IPS-18a (cell line): ENCODE measurements at regions not wholly inside any gene's neighbourhood (a gene's known extent, or its start where the extent isn't known, plus 50 kb on each side); places are given as distances from the start of the nearest gene placed in this dataset.

ENCODE experiments used
- H3K27ac ChIP-seq: one replicate; pipeline ENCODE4 v1.5.1; 2013; ENCODE audit warnings: low read length
- H3K27me3 ChIP-seq: one replicate; pipeline ENCODE4 v1.6.1; 2013; ENCODE audit warnings: mild to moderate bottlenecking, low read length; ENCODE audit not compliant: control insufficient read depth, insufficient read depth
- H3K36me3 ChIP-seq: one replicate; pipeline ENCODE4 v1.6.1; 2013; ENCODE audit warnings: low read depth, low read length; ENCODE audit not compliant: control insufficient read depth
- H3K4me1 ChIP-seq: one replicate; pipeline ENCODE4 v1.6.1; 2013; ENCODE audit warnings: low read depth, low read length; ENCODE audit not compliant: control insufficient read depth
- H3K4me3 ChIP-seq: one replicate; pipeline ENCODE4 v1.5.1; 2013; ENCODE audit warnings: low read length
- H3K9ac ChIP-seq: one replicate; pipeline ENCODE4 v1.6.1; 2013; ENCODE audit warnings: mild to moderate bottlenecking, low read length, moderate library complexity
- H3K9me3 ChIP-seq: one replicate; pipeline ENCODE4 v1.6.1; 2013; ENCODE audit warnings: low read depth, low read length; ENCODE audit not compliant: control insufficient read depth

DNA sequence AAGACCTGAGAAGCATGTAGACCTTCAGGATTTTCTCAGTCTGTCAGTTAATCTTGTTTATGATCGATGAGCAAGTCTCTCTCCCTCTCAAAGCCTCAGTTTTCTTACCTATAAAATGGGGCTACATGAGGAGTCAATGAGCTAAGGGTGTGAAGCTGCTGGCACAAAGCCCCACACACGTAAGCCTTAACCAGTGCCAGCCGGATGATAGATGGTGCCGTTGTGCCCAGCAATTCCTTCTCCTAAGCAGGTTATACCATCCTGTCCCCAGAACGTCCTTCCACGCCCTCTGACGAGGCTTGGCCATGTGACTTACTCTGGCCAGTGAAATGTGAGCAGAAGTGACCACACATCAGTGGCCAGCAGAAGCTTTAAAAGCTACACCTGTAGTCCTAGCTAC, 179.0 kb downstream of the C9orf50 start:
- no peaks in the 10 kb centered on the region for H3K9me3 ChIP-seq
- no peak overlapping the region for H3K9ac ChIP-seq
- H3K36me3 ChIP-seq: no peaks in the 10 kb centered on the region
- no peak overlapping the region for H3K4me3 ChIP-seq
- peaks cover 58% of the 10 kb centered on the region for H3K27me3 ChIP-seq
- H3K27ac ChIP-seq: no peak overlapping the region
- H3K4me1 ChIP-seq: peaks cover 13% of the 10 kb centered on the region

DNA sequence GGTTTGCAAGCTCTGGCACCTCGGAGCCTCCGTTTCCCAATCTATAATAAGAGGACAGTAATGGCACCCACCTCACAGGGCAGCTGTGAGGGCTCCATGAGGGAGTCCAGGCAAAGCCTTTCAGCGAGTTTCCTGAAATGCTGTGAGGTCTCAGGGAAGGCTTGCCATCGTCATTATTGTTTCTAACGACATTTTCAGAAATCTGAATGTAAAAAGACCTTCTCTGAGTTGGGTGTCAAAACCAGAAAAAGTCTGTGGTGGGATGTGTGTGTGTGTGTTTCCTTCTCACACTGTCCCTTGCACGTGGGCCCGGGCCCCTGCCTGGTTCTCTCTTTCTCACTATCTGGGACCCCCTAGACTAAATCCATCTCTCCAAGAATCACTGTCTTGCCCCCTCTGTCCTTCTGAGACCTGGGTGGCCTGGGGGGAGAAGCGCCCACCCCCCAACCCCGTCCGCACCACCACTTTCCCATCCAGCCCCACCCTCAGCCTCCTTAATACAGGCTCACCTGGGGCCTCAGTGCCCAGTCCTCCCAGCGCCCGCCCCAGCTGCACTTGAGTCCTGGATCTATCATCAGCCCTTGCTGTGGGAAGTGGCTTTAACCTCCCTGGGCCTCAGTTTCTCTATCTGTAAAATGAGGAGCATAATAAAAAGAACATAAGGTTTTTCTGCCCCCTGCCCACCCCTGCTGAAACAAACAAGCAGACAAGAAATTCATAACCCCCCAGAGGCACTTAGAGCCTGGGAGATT, 180.3 kb downstream of the C9orf50 start:
- peaks cover 19% of the 10 kb centered on the region for H3K4me1 ChIP-seq
- no peaks in the 10 kb centered on the region for H3K9me3 ChIP-seq

DNA sequence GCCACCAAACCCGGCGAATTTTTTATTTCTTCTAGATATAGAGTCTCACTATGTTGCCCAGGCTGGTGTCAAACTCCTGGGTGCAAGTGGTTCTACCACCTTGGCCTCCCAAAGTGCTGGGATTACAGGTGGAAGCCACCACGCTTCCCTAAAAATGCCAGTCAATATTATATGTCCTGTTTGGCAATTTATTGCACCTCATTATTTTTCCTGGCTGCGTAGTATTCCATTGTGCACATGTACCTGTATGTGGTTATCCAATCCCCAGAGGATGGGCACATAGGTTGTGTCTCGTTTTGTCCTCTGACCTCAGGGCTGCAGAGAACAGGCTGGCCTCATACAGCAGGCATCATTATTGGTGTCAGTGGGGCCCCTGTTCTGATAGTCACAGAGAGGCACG, 181.7 kb downstream of the C9orf50 start:
- peaks cover 82% of the 10 kb centered on the region for H3K27me3 ChIP-seq
- H3K27ac ChIP-seq: no peak overlapping the region
- H3K4me1 ChIP-seq: peaks cover 19% of the 10 kb centered on the region
- H3K4me3 ChIP-seq: no peak overlapping the region
- H3K9me3 ChIP-seq: no peaks in the 10 kb centered on the region
- no peaks in the 10 kb centered on the region for H3K36me3 ChIP-seq
- no peak overlapping the region for H3K9ac ChIP-seq

More for the DNA sequence above, 180.3 kb downstream of the C9orf50 start:
- Histone ChIP-seq H3K27me3 (peaks cover 70% of the 10 kb centered on the region), H3K27ac (no peak overlapping the region), H3K9ac (no peak overlapping the region), H3K4me3 (no peak overlapping the region), H3K36me3 (no peaks in the 10 kb centered on the region)

DNA sequence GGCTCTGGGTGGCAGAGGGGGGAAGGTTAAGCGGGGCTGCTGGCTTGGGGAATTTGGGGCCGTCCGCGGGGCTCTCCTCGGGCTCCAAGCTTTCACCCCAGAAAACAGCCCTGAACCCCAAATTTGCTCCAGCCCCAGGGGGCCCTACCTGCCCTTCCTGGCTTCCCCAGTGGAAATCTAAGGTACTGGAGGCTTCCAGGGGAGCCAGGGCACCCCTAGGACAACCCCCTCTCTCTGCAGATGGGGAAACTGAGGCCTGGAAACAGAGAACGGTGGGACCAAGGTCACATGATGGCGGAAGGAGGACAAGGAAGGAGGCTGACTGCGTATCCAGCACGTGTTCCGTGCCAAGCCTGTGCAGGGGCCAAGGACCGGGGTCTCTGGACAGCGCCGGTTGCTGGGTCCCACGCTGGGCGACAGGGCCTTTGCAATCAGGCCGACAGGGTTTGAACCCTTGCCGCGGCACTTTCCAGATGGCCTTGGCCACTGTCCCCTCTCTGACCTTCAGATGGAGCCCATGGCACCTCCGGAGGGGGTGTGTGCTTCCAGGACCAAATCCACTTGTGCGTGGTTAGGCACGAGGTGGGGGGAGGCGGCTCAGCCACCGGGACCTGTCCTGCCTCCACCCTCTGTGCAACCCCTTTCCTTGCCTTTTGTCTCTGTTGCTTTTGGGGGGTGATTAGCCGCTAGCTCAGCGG, 183.1 kb downstream of the C9orf50 start:
- no peaks in the 10 kb centered on the region for H3K36me3 ChIP-seq
- H3K4me3 ChIP-seq: peak overlapping the region; percentile 34
- H3K9ac ChIP-seq: no peak overlapping the region
- H3K9me3 ChIP-seq: no peaks in the 10 kb centered on the region
- H3K4me1 ChIP-seq: peaks cover 15% of the 10 kb centered on the region
- H3K27me3 ChIP-seq: peaks cover 79% of the 10 kb centered on the region
- no peak overlapping the region for H3K27ac ChIP-seq

DNA sequence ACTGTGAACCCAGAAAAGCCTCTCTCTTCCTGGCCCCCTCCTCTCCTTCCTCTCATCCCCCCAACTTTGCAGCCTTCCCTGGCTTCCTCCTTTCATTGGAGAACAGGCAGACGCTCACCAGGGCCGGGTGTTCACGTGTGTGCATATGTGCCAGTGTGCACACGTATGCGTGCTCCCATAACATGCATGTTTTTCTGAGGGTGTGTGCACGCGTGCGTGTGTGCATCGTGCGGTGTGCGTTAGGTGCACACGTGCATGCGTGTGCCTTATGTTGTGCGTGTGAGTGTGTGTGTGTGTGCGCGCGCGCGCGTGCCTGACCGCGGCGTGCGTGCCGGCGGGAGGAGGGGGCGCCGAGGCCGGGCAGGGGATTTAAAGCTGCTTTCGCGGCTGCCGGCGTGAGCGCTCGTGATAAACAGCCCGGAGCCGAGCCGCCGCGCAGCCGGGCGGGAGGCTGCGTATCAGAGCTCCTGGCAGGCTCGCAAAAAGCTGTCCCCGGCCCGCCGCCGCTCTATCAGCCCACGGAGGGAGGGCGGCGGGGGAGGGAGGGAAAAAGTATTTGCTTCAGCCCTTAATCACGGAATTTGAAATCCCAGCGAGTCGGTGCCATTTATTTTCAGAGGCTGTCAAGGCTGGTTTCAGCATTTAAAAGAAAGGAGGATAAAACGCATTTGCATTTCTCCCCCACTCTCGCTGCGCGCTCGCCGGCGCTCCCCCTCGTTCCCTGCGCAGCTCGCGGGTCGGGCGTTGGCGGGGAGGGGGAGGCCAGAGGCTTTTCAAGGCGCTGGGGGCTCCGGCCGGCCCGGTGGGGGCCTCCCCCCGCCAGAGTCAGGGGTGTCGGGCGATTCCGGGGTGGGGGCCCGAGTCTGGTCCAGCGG, 183.9 kb downstream of the C9orf50 start:
- Histone ChIP-seq H3K4me1 (peaks cover 15% of the 10 kb centered on the region), H3K27me3 (peaks cover 75% of the 10 kb centered on the region), H3K9me3 (no peaks in the 10 kb centered on the region), H3K27ac (no peak overlapping the region), H3K9ac (no peak overlapping the region), H3K36me3 (no peaks in the 10 kb centered on the region), H3K4me3 (peak overlapping the region; percentile 34)

DNA sequence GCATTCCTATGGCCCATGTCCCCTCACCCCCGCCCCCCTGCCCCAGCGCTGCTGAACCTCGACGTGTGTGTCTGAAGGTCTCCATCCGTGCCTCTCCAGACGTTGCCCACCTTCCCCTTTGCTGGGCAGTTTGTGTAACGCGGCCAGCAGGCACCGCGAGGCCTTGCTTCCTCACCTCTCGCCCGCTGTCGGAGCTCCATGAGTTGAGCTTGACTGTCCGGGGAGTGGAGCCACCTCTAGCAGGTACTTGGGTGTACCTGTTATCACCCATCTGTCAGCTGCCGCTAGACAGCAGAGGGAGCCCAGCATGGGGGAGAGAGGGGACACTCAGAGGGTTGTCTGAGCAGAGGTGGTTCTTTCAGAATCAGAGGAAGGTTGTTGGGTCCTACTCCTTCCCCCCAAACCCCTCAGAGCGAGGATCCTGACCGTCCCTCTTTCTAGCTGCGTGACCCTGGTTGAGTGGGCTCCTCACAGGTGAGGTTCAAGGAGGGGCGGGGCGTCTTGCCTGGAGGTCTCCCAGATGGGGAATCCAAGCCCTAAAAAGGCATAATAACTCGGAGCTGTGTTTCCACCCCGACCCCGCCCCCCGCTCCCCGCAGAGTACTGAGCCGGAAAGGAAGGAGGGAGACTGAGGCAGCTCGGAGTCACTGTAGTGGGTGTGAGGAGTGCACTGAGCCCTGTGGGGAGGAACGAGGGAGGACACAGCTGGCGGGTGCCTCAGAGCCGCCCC, 184.7 kb downstream of the C9orf50 start:
- Histone ChIP-seq H3K9ac (no peak overlapping the region), H3K36me3 (no peaks in the 10 kb centered on the region), H3K9me3 (no peaks in the 10 kb centered on the region), H3K27ac (no peak overlapping the region), H3K4me3 (peak overlapping the region; percentile 34), H3K27me3 (peaks cover 68% of the 10 kb centered on the region), H3K4me1 (peaks cover 15% of the 10 kb centered on the region)

DNA sequence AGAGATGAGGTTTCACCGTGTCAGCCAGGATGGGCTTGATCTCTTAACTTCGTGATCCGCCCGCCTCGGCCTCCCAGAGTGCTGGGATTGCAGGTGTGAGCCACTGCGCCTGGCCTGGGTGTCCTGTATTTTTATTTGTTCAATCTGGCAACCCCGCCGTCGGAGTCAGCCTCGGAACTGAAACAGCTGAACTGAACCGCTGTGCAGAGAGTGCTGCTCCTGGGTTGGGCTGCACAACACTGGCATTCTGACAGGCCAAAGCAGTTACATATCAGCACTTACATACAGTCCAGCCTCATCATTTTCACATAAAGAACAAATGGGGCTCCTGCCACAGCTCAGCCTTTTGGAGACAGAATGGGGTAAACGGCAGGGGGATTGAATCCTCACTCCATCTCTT, 185.6 kb downstream of the C9orf50 start:
- Histone ChIP-seq H3K27ac (no peak overlapping the region), H3K4me3 (no peak overlapping the region), H3K9ac (no peak overlapping the region), H3K36me3 (no peaks in the 10 kb centered on the region), H3K9me3 (no peaks in the 10 kb centered on the region), H3K27me3 (peaks cover 60% of the 10 kb centered on the region), H3K4me1 (peaks cover 15% of the 10 kb centered on the region)

DNA sequence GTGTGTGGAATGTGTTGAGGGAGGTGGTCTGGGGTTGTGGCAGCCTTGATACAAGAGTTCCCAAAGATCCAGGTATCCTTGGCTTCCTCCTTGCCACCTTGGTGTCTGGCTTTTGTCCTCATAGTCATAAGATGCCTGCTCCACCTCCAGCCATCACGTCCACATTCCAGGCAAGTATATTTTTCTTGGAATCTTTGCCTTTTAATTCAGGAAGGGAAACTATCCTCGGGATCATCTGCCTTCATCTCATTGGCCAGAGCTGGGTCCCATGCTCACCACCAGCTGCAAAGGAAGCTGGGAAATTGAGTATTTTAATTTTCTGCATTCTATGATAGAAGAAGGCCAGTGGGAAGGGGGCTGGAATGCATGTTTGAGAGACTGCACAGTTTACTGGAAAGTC, 186.7 kb downstream of the C9orf50 start:
- Histone ChIP-seq H3K4me3 (no peak overlapping the region), H3K9ac (no peak overlapping the region), H3K9me3 (no peaks in the 10 kb centered on the region), H3K4me1 (peaks cover 15% of the 10 kb centered on the region), H3K27me3 (peaks cover 52% of the 10 kb centered on the region), H3K27ac (no peak overlapping the region), H3K36me3 (no peaks in the 10 kb centered on the region)

DNA sequence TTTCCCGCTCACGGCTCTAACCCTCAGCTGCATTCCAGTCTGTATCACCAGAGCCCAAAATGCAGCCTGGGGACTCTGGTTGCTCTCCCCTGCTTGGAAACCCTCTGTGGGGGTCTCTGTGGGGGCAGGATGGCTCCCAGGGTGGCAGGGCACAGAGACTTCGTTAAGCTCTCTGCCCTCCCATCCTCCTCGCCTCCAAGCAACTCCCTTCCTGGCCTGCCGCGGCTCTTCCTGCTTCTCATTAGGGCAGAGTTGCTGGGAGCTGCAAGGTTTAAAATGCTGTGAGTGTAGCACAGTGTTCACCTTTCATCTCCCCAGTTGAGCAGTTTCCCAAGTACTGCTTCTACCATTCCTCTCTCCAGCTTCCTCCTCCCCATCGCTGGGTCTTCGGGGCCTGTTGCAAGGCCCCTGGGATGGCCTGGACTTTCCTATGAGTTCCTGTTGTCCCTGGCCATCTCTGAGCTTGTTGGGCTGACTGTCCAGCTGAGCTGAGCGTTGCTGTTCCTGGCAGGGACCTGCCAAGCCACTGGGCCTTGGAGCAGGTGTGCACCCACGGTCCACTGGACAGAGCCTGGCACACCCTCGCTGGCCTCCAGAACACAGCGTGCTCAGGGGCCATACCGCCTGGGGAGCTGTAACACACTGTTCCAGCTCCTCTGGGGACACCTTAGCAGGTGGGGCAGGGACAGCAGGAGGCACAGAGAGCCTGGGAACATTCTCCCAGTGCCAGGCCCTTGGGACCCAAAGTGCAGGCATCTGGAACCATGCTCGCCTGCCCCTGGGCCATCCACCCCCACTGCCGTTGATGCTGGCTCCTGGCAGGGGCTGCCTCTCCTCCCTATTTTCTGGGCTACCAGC, 188.4 kb downstream of the C9orf50 start:
- no peak overlapping the region for H3K27ac ChIP-seq
- no peak overlapping the region for H3K9ac ChIP-seq
- H3K36me3 ChIP-seq: no peaks in the 10 kb centered on the region
- no peak overlapping the region for H3K4me3 ChIP-seq
- no peaks in the 10 kb centered on the region for H3K9me3 ChIP-seq
- peaks cover 7% of the 10 kb centered on the region for H3K4me1 ChIP-seq
- peaks cover 35% of the 10 kb centered on the region for H3K27me3 ChIP-seq

DNA sequence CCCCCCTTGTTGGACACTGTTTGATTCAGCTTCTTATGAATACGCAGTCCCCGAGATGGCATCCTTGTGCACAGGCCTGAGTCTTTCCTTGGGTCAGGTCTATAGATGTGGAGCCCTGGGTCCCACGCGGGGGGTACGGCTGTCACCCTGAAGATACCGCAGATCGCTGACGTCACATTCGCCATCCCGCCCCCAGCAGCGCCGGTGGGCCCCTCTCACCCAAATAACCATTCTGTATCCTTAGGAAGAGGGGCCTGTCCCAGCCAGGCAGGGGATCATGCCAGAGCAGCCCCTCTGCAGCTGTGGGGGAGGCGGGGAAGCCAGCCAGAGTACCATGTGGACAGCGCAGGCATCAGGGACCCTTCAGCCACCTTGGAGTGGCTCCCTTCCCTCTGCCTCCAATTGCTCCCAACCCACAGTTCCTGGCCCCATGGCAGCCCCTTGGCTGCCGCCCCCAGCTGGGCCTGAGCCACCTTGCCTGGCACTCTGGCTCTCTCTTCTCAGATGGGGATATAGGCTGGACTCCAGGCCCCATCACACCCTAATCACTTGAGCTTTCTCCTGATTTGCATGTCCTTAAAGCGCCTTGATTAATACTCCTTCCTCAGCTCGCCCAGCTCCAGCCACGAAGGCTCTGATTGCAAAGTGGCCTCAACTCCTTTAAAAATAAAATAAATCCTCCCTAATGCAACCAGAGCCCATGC, 189.8 kb downstream of the C9orf50 start:
- H3K9ac ChIP-seq: no peak overlapping the region
- H3K4me1 ChIP-seq: no peaks in the 10 kb centered on the region
- H3K36me3 ChIP-seq: no peaks in the 10 kb centered on the region
- H3K27me3 ChIP-seq: peaks cover 21% of the 10 kb centered on the region
- H3K27ac ChIP-seq: no peak overlapping the region
- no peak overlapping the region for H3K4me3 ChIP-seq
- H3K9me3 ChIP-seq: no peaks in the 10 kb centered on the region
